A549 (cell line): ENCODE measurements at regions not wholly inside any gene's neighbourhood (a gene's known extent, or its start where the extent isn't known, plus 50 kb on each side); places are given as distances from the start of the nearest gene placed in this dataset.

ENCODE experiments used
- ATAC-seq, 2 experiments: fragments of 200-7000 bp in 1 of 2; fragments of >200 bp in 1 of 2; cut with Nextera tagmentation in 1 of 2; cut with Tn5 transposase in 1 of 2; 3 replicates each; pipeline versions ENCODE4 v1.8.0 to v1.9.1; 2018 to 2020; ENCODE audit warnings: mild to moderate bottlenecking in 1 of 2, moderate library complexity in 1 of 2
- CTCF ChIA-PET: fragments of 300-600 bp; sonication (Branson Sonifier 250); formaldehyde crosslinking; extraction: SDS; loops from one replicate; lab custom pipeline; 2021; ENCODE audit warnings: antibody characterized with exemption, inconsistent platforms; lab: Yijun Ruan, JAX
- POLR2A ChIA-PET: fragments of 350-600 bp; formaldehyde crosslinking; extraction: SDS; loops from one replicate; lab custom pipeline; 2021; ENCODE audit warnings: antibody characterized with exemption, inconsistent platforms; lab: Yijun Ruan, JAX
- DNase-seq, 2 experiments: peaks; one replicate each; pipeline versions ENCODE4 v3.0.0 to v3.0.0-alpha.2; 2011 to 2016; ENCODE audit warnings: low read depth in 1 of 2, low spot score in 1 of 2
- FAIRE-seq: peaks from 2 replicates; lab custom pipeline; 2011; peaks lifted over from hg19 to GRCh38; lab: Jason Lieb, UNC
- H3K27ac ChIP-seq, 2 experiments: fragments of >200 bp; sonication (Bioruptor Twin); formaldehyde crosslinking; 3 replicates each; pipeline ENCODE4 v1.5.1; 2016 to 2017
- H3K4me1 ChIP-seq: fragments of >200 bp; sonication (Bioruptor Twin); formaldehyde crosslinking; 3 replicates; pipeline ENCODE4 v1.6.1; 2016
- H3K4me2 ChIP-seq: fragments of >200 bp; sonication (Bioruptor Twin); formaldehyde crosslinking; 3 replicates; pipeline ENCODE4 v1.6.1; 2016
- H3K4me3 ChIP-seq: fragments of >200 bp; sonication (Bioruptor Twin); formaldehyde crosslinking; 3 replicates; pipeline ENCODE4 v1.5.1; 2016
- H3K9me3 ChIP-seq: fragments of >200 bp; sonication (Bioruptor Twin); formaldehyde crosslinking; 3 replicates; pipeline ENCODE4 v1.6.1; 2016
- ATOH8 ChIP-seq: fragments of 250-450 bp; sonication (Bioruptor Pico); IDR thresholded peaks from 2 replicates; pipeline ENCODE4 v1.5.0; 2020; ENCODE audit warnings: low read depth, mild to moderate bottlenecking, moderate library complexity
- BCL3 ChIP-seq: fragments of >200 bp; sonication (Bioruptor Twin); formaldehyde crosslinking; IDR thresholded peaks from 3 replicates; pipeline ENCODE4 v1.6.1; 2016
- E2F6 ChIP-seq: IDR thresholded peaks from 2 replicates; pipeline ENCODE4 v1.6.1; 2012; ENCODE audit warnings: low read depth, borderline replicate concordance
- EHF ChIP-seq: fragments of 250-450 bp; sonication (Bioruptor Pico); IDR thresholded peaks from 2 replicates; pipeline ENCODE4 v1.5.0; 2020; ENCODE audit warnings: mild to moderate bottlenecking
- EHMT2 ChIP-seq: fragments of 200-600 bp; sonication (generic); IDR thresholded peaks from 2 replicates; pipeline ENCODE4 v1.6.1; 2016; ENCODE audit warnings: antibody characterized with exemption, low read depth, mild to moderate bottlenecking, moderate library complexity
- ELK1 ChIP-seq: fragments of 150-350 bp; IDR thresholded peaks from 2 replicates; pipeline ENCODE4 v1.6.1; 2014; ENCODE audit warnings: low read depth, mild to moderate bottlenecking, low read length
- FOSB ChIP-seq: fragments of 250-450 bp; sonication (Bioruptor Pico); IDR thresholded peaks from 2 replicates; pipeline ENCODE4 v1.5.0; 2020; ENCODE audit warnings: mild to moderate bottlenecking, moderate library complexity
- GATA3 ChIP-seq: IDR thresholded peaks from 2 replicates; pipeline ENCODE4 v1.6.1; 2012; ENCODE audit warnings: borderline replicate concordance
- HDAC2 ChIP-seq: fragments of 200-600 bp; sonication (generic); IDR thresholded peaks from 2 replicates; pipeline ENCODE4 v1.6.1; 2016
- HOXA7 ChIP-seq: fragments of 250-450 bp; sonication (Bioruptor Pico); IDR thresholded peaks from 2 replicates; pipeline ENCODE4 v1.5.0; 2020; ENCODE audit warnings: mild to moderate bottlenecking, moderate library complexity
- KDM5A ChIP-seq: fragments of 200-600 bp; sonication (generic); IDR thresholded peaks from 2 replicates; pipeline ENCODE4 v1.6.1; 2016; ENCODE audit warnings: antibody characterized with exemption, mild to moderate bottlenecking
- MYC ChIP-seq: IDR thresholded peaks from 2 replicates; pipeline ENCODE4 v1.6.1; 2012; ENCODE audit warnings: mild to moderate bottlenecking, inconsistent platforms, low read length, improper control_type of control experiment, borderline replicate concordance
- NPAS2 ChIP-seq: fragments of 250-450 bp; sonication (Bioruptor Pico); IDR thresholded peaks from 2 replicates; pipeline ENCODE4 v1.8.0; 2022; ENCODE audit warnings: mild to moderate bottlenecking, moderate library complexity, borderline replicate concordance
- PBX3 ChIP-seq: IDR thresholded peaks from 2 replicates; pipeline ENCODE4 v1.6.1; 2012
- REST ChIP-seq: fragments of 200-600 bp; sonication (generic); IDR thresholded peaks from 2 replicates; pipeline ENCODE4 v1.6.1; 2016; ENCODE audit warnings: antibody characterized with exemption, mild to moderate bottlenecking, moderate library complexity
- RFX5 ChIP-seq: fragments of 450-650 bp; IDR thresholded peaks from 2 replicates; pipeline ENCODE4 v1.7.1; 2014; ENCODE audit warnings: antibody characterized with exemption, mild to moderate bottlenecking, moderate library complexity
- RNF2 ChIP-seq: fragments of 200-600 bp; sonication (generic); IDR thresholded peaks from 2 replicates; pipeline ENCODE4 v1.6.1; 2016; ENCODE audit warnings: low read depth, mild to moderate bottlenecking, antibody characterized with exemption, moderate library complexity, borderline replicate concordance
- SMC3 ChIP-seq: fragments of >200 bp; sonication (Bioruptor Twin); formaldehyde crosslinking; IDR thresholded peaks from 3 replicates; pipeline ENCODE4 v1.6.1; 2018; ENCODE audit warnings: inconsistent platforms
- USF2 ChIP-seq: fragments of 450-650 bp; IDR thresholded peaks from 2 replicates; pipeline ENCODE4 v1.6.1; 2014; ENCODE audit warnings: antibody characterized with exemption
- ZFP36 ChIP-seq: fragments of 450-650 bp; IDR thresholded peaks from 2 replicates; pipeline ENCODE4 v1.6.1; 2014; ENCODE audit warnings: borderline replicate concordance; ENCODE audit not compliant: partially characterized antibody
- ZNF302 ChIP-seq: fragments of 250-450 bp; sonication (Bioruptor Pico); IDR thresholded peaks from 2 replicates; pipeline ENCODE4 v1.9.0; 2021; ENCODE audit warnings: inconsistent platforms, mild to moderate bottlenecking, moderate library complexity
- WGBS: methylation state at CpG from one replicate; pipeline ENCODE4 v1.1.6; 2017; ENCODE audit errors: missing lambda C conversion rate; 5-methylcytosine and 5-hydroxymethylcytosine counted together

- FAIRE-seq = no peak
- TF ChIP-seq EHF (no peak), ZFP36 (no peak), SMC3 (no peak), NPAS2 (no peak), RNF2 (no peak), USF2 (no peak), E2F6 (no peak), REST (no peak), EHMT2 (no peak), GATA3 (no peak)
- TF ChIP-seq, all 56 proteins: peak for 0
- no peak overlapping the region for H3K27ac ChIP-seq
- DNase-seq (no peak), ATAC-seq (no peak)
- H3K4me2 ChIP-seq = no peak overlapping the region
- H3K9me3 ChIP-seq = no peaks in the 10 kb centered on the region
- CTCF ChIA-PET = no interaction called here
- POLR2A ChIA-PET = no interaction called here
- H3K4me3 ChIP-seq = no peak overlapping the region
- no peaks in the 10 kb centered on the region for H3K4me1 ChIP-seq
- 20% methylated on average over 4 of the region's 5 CpGs for WGBS
Observed at GRCh38 chr22:48957987-48958321, 869.7 kb downstream of the BRD1 start.

- 63% methylated on average over 2 of the region's 21 CpGs for WGBS
- POLR2A ChIA-PET = no interaction called here
- ATAC-seq (no peak), DNase-seq (no peak), FAIRE-seq (no peak)
- Histone ChIP-seq H3K4me1 (no peaks in the 10 kb centered on the region), H3K27ac (no peak overlapping the region), H3K9me3 (no peaks in the 10 kb centered on the region), H3K4me2 (no peak overlapping the region)
- TF ChIP-seq HOXA7 (CRISPR knock-in tag) = no peak
- no peak for TF ChIP-seq RFX5
- no peak for TF ChIP-seq KDM5A
- no peak for TF ChIP-seq PBX3
- TF ChIP-seq MYC = no peak
- TF ChIP-seq ELK1 = no peak
- no peak for TF ChIP-seq BCL3
- TF ChIP-seq SMC3 = no peak
- no peak for TF ChIP-seq HDAC2
- TF ChIP-seq FOSB (CRISPR knock-in tag) = no peak
- TF ChIP-seq GATA3 = no peak
- no peak for TF ChIP-seq ATOH8 (CRISPR knock-in tag)
- TF ChIP-seq ZNF302 (CRISPR knock-in tag) = no peak
- TF ChIP-seq, all 56 proteins: peak for 0
- CTCF ChIA-PET = no interaction called here
- H3K4me3 ChIP-seq = no peak overlapping the region
Observed at GRCh38 chr22:48957311-48957986, 870.2 kb downstream of the BRD1 start.
